ENCODE measurements at regions not wholly inside any gene's neighbourhood (a gene's known extent, or its start where the extent isn't known, plus 50 kb on each side); places are given as distances from the start of the nearest gene placed in this dataset.
"Not testable (repeated sequence)": the region's sequence is repeated elsewhere in the genome, so short reads cannot be mapped to it uniquely, and the experiment has no call there.

- no peak for DNase-seq (ENCODE audit: low spot score)
These were observed 863.3 kb downstream of the IGSF11 start for GRCh38 chr3:118171236-118171852.

- DNase-seq (ENCODE audit: low spot score), result no peak
These were observed 853.8 kb downstream of the IGSF11 start for GRCh38 chr3:118180853-118181252.

- DNase-seq (ENCODE audit: low spot score), result no peak
These were observed 853.4 kb downstream of the IGSF11 start for GRCh38 chr3:118181274-118181673.

GRCh38 chr3:118186051-118186450 is 848.6 kb downstream of the IGSF11 start:
- DNase-seq (ENCODE audit: low spot score), result no peak

- DNase-seq (ENCODE audit: low spot score), result no peak
These were observed 847.4 kb downstream of the IGSF11 start for GRCh38 chr3:118187221-118187620.

GRCh38 chr3:118196183-118196582 is 838.5 kb downstream of the IGSF11 start:
- no peak for DNase-seq (ENCODE audit: low spot score)

- no peak for DNase-seq (ENCODE audit: low spot score)
These were observed 835.6 kb downstream of the IGSF11 start for GRCh38 chr3:118199044-118199443.

GRCh38 chr3:118204052-118204656 is 830.5 kb downstream of the IGSF11 start:
- DNase-seq (ENCODE audit: low spot score), result no peak

GRCh38 chr3:118207271-118207670 is 827.4 kb downstream of the IGSF11 start:
- no peak for DNase-seq (ENCODE audit: low spot score)

GRCh38 chr3:118208642-118209041 is 826.0 kb downstream of the IGSF11 start:
- DNase-seq (ENCODE audit: low spot score), result no peak

GRCh38 chr3:118213892-118214291 is 820.8 kb downstream of the IGSF11 start:
- no peak for DNase-seq (ENCODE audit: low spot score)

- no peak for DNase-seq (ENCODE audit: low spot score)
These were observed 808.4 kb downstream of the IGSF11 start for GRCh38 chr3:118226206-118226605.

GRCh38 chr3:118227191-118227590 is 807.5 kb downstream of the IGSF11 start:
- no peak for DNase-seq (ENCODE audit: low spot score)

GRCh38 chr3:118228151-118228550 is 806.5 kb downstream of the IGSF11 start:
- no peak for DNase-seq (ENCODE audit: low spot score)

GRCh38 chr3:118229196-118229595 is 805.5 kb downstream of the IGSF11 start:
- DNase-seq (ENCODE audit: low spot score), result no peak

GRCh38 chr3:118231578-118231977 is 803.1 kb downstream of the IGSF11 start:
- no peak for DNase-seq (ENCODE audit: low spot score)

- no peak for DNase-seq (ENCODE audit: low spot score)
These were observed 795.4 kb downstream of the IGSF11 start for GRCh38 chr3:118239253-118239652.

GRCh38 chr3:118244761-118245160 is 789.9 kb downstream of the IGSF11 start:
- DNase-seq (ENCODE audit: low spot score), result no peak

- no peak for DNase-seq (ENCODE audit: low spot score)
These were observed 789.3 kb downstream of the IGSF11 start for GRCh38 chr3:118245312-118245711.

- not testable (repeated sequence) for DNase-seq (ENCODE audit: low spot score)
These were observed 775.8 kb downstream of the IGSF11 start for GRCh38 chr3:118258850-118259249.

- DNase-seq (ENCODE audit: low spot score), result no peak
These were observed 771.7 kb downstream of the IGSF11 start for GRCh38 chr3:118262800-118263402.

GRCh38 chr3:118267588-118267987 is 767.1 kb downstream of the IGSF11 start:
- DNase-seq (ENCODE audit: low spot score), result no peak

- DNase-seq (ENCODE audit: low spot score), result no peak
These were observed 765.0 kb downstream of the IGSF11 start for GRCh38 chr3:118269537-118270125.
